H9 (cell line): ENCODE measurements at regions not wholly inside any gene's neighbourhood (a gene's known extent, or its start where the extent isn't known, plus 50 kb on each side); places are given as distances from the start of the nearest gene placed in this dataset.

Experiments used
- DNase-seq: peaks from one replicate; pipeline ENCODE4 v3.0.0-alpha.2; 2017
- H2AFZ ChIP-seq: one replicate; pipeline ENCODE4 v1.6.1; 2013; ENCODE audit warnings: mild to moderate bottlenecking, low read length, control low read depth, moderate library complexity
- H2AK5ac ChIP-seq: 2 replicates; pipeline ENCODE4 v1.6.1; 2013; ENCODE audit warnings: low read length, control low read depth, mixed read lengths; ENCODE audit not compliant: insufficient read length
- H2BK120ac ChIP-seq: one replicate; pipeline ENCODE4 v1.6.1; 2013; ENCODE audit warnings: low read depth, mild to moderate bottlenecking, low read length, control low read depth, inconsistent platforms; ENCODE audit not compliant: poor library complexity, severe bottlenecking
- H2BK12ac ChIP-seq: 2 replicates; pipeline ENCODE4 v1.6.1; 2013; ENCODE audit warnings: low read length, control low read depth, mixed read lengths, low read depth; ENCODE audit not compliant: insufficient read length
- H2BK15ac ChIP-seq: 2 replicates; pipeline ENCODE4 v1.6.1; 2013; ENCODE audit warnings: low read depth, low read length, control low read depth
- H2BK20ac ChIP-seq: one replicate; pipeline ENCODE4 v1.6.1; 2013; ENCODE audit warnings: low read depth, mild to moderate bottlenecking, low read length, control low read depth, inconsistent platforms; ENCODE audit not compliant: poor library complexity, severe bottlenecking
- H2BK5ac ChIP-seq: 2 replicates; pipeline ENCODE4 v1.6.1; 2013; ENCODE audit warnings: low read length, control low read depth, mixed read lengths; ENCODE audit not compliant: insufficient read length
- H3K14ac ChIP-seq: 2 replicates; pipeline ENCODE4 v1.6.1; 2013; ENCODE audit warnings: low read length, control low read depth; ENCODE audit not compliant: insufficient read depth
- H3K18ac ChIP-seq: 2 replicates; pipeline ENCODE4 v1.6.1; 2013; ENCODE audit warnings: low read depth, mild to moderate bottlenecking, mixed read lengths, low read length, control low read depth; ENCODE audit not compliant: insufficient read length
- H3K23ac ChIP-seq: 2 replicates; pipeline ENCODE4 v1.6.1; 2013; ENCODE audit warnings: low read length, control low read depth, mixed read lengths, low read depth; ENCODE audit not compliant: insufficient read length
- H3K23me2 ChIP-seq: 2 replicates; pipeline ENCODE4 v1.6.1; 2013; ENCODE audit warnings: low read depth, mild to moderate bottlenecking, mixed read lengths, low read length, control low read depth; ENCODE audit not compliant: insufficient read length, poor library complexity, severe bottlenecking
- H3K27ac ChIP-seq: 2 replicates; pipeline ENCODE4 v1.5.1; 2013; ENCODE audit warnings: low read length, control low read depth, mixed read lengths, low read depth; ENCODE audit not compliant: insufficient read length
- H3K27me3 ChIP-seq: 2 replicates; pipeline ENCODE4 v1.6.1; 2013; ENCODE audit warnings: low read length, control low read depth, inconsistent platforms; ENCODE audit not compliant: insufficient read depth
- H3K4ac ChIP-seq: 2 replicates; pipeline ENCODE4 v1.6.1; 2013; ENCODE audit warnings: low read depth, mild to moderate bottlenecking, control low read depth, inconsistent platforms, low read length, moderate library complexity
- H3K4me1 ChIP-seq: 2 replicates; pipeline ENCODE4 v1.6.1; 2013; ENCODE audit warnings: low read length, control low read depth, inconsistent platforms; ENCODE audit not compliant: insufficient read depth
- H3K4me2 ChIP-seq: 2 replicates; pipeline ENCODE4 v1.6.1; 2013; ENCODE audit warnings: low read length, control low read depth, mixed read lengths; ENCODE audit not compliant: insufficient read length, insufficient read depth
- H3K56ac ChIP-seq: 2 replicates; pipeline ENCODE4 v1.6.1; 2013; ENCODE audit warnings: low read depth, mild to moderate bottlenecking, mixed read lengths, low read length, control low read depth; ENCODE audit not compliant: insufficient read length
- H3K79me1 ChIP-seq: 2 replicates; pipeline ENCODE4 v1.6.1; 2013; ENCODE audit warnings: low read depth, mild to moderate bottlenecking, moderate library complexity, low read length, control low read depth, inconsistent platforms; ENCODE audit not compliant: insufficient read depth, poor library complexity, severe bottlenecking
- H3K79me2 ChIP-seq: 2 replicates; pipeline ENCODE4 v1.6.1; 2013; ENCODE audit warnings: low read length, control low read depth, inconsistent platforms; ENCODE audit not compliant: insufficient read depth
- H3K9ac ChIP-seq: 2 replicates; pipeline ENCODE4 v1.6.1; 2013; ENCODE audit warnings: low read length, control low read depth, mixed read lengths; ENCODE audit not compliant: insufficient read length; ENCODE audit errors: extremely low read depth
- H3K9me3 ChIP-seq: one replicate; pipeline ENCODE4 v1.6.1; 2013; ENCODE audit warnings: low read depth, low read length, inconsistent platforms; ENCODE audit not compliant: control insufficient read depth
- H3T11ph ChIP-seq: one replicate; pipeline ENCODE4 v1.6.1; 2013; ENCODE audit warnings: mild to moderate bottlenecking, low read length, control low read depth, inconsistent platforms
- H4K20me1 ChIP-seq: one replicate; pipeline ENCODE4 v1.6.1; 2013; ENCODE audit not compliant: control insufficient read depth, insufficient read length, insufficient read depth
- H4K5ac ChIP-seq: 2 replicates; pipeline ENCODE4 v1.6.1; 2013; ENCODE audit warnings: low read depth, mild to moderate bottlenecking, mixed read lengths, low read length, control low read depth; ENCODE audit not compliant: insufficient read length
- H4K8ac ChIP-seq: replicated peaks from 2 replicates; pipeline ENCODE4 v1.6.1; 2013; ENCODE audit warnings: low read length, control low read depth, mixed read lengths, low read depth; ENCODE audit not compliant: insufficient read length
- H4K91ac ChIP-seq: 2 replicates; pipeline ENCODE4 v1.6.1; 2013; ENCODE audit warnings: low read depth, mild to moderate bottlenecking, moderate library complexity, mixed read lengths, low read length, control low read depth; ENCODE audit not compliant: insufficient read length
- H3K27ac Mint-ChIP-seq, 3 experiments: 2 replicates in 2 of 3; 3 replicates in 1 of 3; pipeline ENCODE4 v1.8.0; 2020 to 2021; ENCODE audit warnings: mixed read lengths in 3 of 3, mild to moderate bottlenecking in 1 of 3, moderate library complexity in 1 of 3
- H3K27me3 Mint-ChIP-seq: 2 replicates; pipeline ENCODE4 v1.8.0; 2021; ENCODE audit warnings: low read depth, mild to moderate bottlenecking, moderate library complexity, mixed read lengths
- H3K36me3 Mint-ChIP-seq, 3 experiments: 2 replicates in 2 of 3; 3 replicates in 1 of 3; pipeline ENCODE4 v1.8.0; 2020 to 2021; ENCODE audit warnings: low read depth in 3 of 3, mixed read lengths in 3 of 3; ENCODE audit not compliant: insufficient read depth in 1 of 3
- H3K4me1 Mint-ChIP-seq, 2 experiments: 2 replicates each; pipeline ENCODE4 v1.8.0; 2020; ENCODE audit warnings: mixed read lengths in 2 of 2
- H3K4me3 Mint-ChIP-seq, 2 experiments: 2 replicates in 1 of 2; 3 replicates in 1 of 2; pipeline ENCODE4 v1.8.0; 2020 to 2021; ENCODE audit warnings: mild to moderate bottlenecking in 2 of 2, mixed read lengths in 2 of 2, moderate library complexity in 1 of 2
- H3K9me3 Mint-ChIP-seq, 2 experiments: 2 replicates in 1 of 2; 3 replicates in 1 of 2; pipeline ENCODE4 v1.8.0; 2020; ENCODE audit warnings: mild to moderate bottlenecking in 2 of 2, mixed read lengths in 2 of 2, moderate library complexity in 1 of 2
- CTCF ChIP-seq: fragments of 200-600 bp; sonication (generic); conservative IDR thresholded peaks from 3 replicates; pipeline ENCODE4 v1.8.0; 2021; ENCODE audit warnings: antibody characterized with exemption, mild to moderate bottlenecking
- WGBS: extraction: QIAGEN DNeasy Blood & Tissue Kit; methylation state at CpG from one replicate; pipeline ENCODE4 v1.1.7; 2013; ENCODE audit warnings: missing lambda C conversion rate, low lambda C conversion rate, mixed read lengths; ENCODE audit not compliant: insufficient read length; ENCODE audit errors: extremely low coverage; 5-methylcytosine and 5-hydroxymethylcytosine counted together

GRCh38 chr18:43574974-43575373, 297.7 kb upstream of the SYT4 start:
- no peaks in the 10 kb centered on the region for H3K27me3 Mint-ChIP-seq
- Histone ChIP-seq H3K14ac (no peak overlapping the region), H4K91ac (no peak overlapping the region), H2BK20ac (no peak overlapping the region), H3K27ac (no peak overlapping the region), H3K27me3 (no peaks in the 10 kb centered on the region), H3K23ac (no peak overlapping the region), H2AK5ac (no peak overlapping the region), H4K20me1 (no peaks in the 10 kb centered on the region), H3K4me1 (no peaks in the 10 kb centered on the region), H3K79me1 (no peaks in the 10 kb centered on the region), H3T11ph (no peak overlapping the region), H4K8ac (no peak overlapping the region), H4K5ac (no peak overlapping the region), H2BK5ac (no peak overlapping the region), H2BK12ac (no peak overlapping the region), H3K9ac (no peak overlapping the region), H2AFZ (no peak overlapping the region), H3K23me2 (no peaks in the 10 kb centered on the region), H3K4me2 (no peak overlapping the region), H3K56ac (no peak overlapping the region), H3K79me2 (no peaks in the 10 kb centered on the region), H3K4ac (no peak overlapping the region), H2BK15ac (no peak overlapping the region), H2BK120ac (no peak overlapping the region), H3K18ac (no peak overlapping the region), H3K9me3 (no peaks in the 10 kb centered on the region)
- peaks cover 4 to 6% of the 10 kb centered on the region in 2 experiments for H3K4me1 Mint-ChIP-seq
- TF ChIP-seq CTCF, result no peak
- no peaks in the 10 kb centered on the region for H3K9me3 Mint-ChIP-seq
- H3K36me3 Mint-ChIP-seq, result no peaks in the 10 kb centered on the region
- DNase-seq, result no peak
- H3K27ac Mint-ChIP-seq, result no peak overlapping the region
- H3K4me3 Mint-ChIP-seq, result no peak overlapping the region
- WGBS, result no CpG with 5 or more reads among the region's 3 CpGs
